ENCODE measurements at regions not wholly inside any gene's neighbourhood (a gene's known extent, or its start where the extent isn't known, plus 50 kb on each side); places are given as distances from the start of the nearest gene placed in this dataset.

DNA sequence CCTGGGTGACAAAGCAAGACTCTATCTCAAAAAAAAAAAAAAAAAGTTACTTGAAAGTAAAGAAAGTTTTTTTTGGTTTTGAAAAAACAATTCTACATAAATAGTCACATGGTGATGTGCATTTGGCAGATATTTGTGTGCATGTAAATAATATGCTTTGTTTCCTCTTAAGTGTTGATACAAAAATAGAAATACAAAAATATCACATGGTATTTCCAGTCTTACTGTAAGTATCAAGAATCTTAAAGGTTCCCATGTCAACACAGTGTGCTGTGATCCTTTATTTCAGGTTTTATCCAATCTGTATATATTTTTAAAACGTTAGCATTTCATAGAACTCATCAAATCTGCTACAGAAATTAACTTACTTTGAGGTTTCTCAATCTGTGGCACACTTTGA lies 521.9 kb downstream of the TLE4 start:
- no peak for TF ChIP-seq TAF1 (IDR thresholded peaks at IDR 0.05; ENCODE audit: borderline replicate concordance, insufficient read depth, low read length)
- TF ChIP-seq FOXP2 (optimal IDR thresholded peaks at IDR 0.05; ENCODE audit: borderline replicate concordance, extremely low read depth, extremely low read length, insufficient read depth): no peak
- TF ChIP-seq REST (IDR thresholded peaks at IDR 0.05; ENCODE audit: insufficient read depth in 1 of 2, low read depth in 2 of 2, low read length in 2 of 2): no peak
- no peak for TF ChIP-seq POLR2AphosphoS5 (IDR thresholded peaks at IDR 0.05; ENCODE audit: low read depth, low read length)
- TF ChIP-seq SIN3A (IDR thresholded peaks at IDR 0.05; ENCODE audit: borderline replicate concordance, insufficient read depth, low read length): no peak

- TF ChIP-seq FOXP2 (optimal IDR thresholded peaks at IDR 0.05; ENCODE audit: borderline replicate concordance, extremely low read depth, extremely low read length, insufficient read depth): no peak
- TF ChIP-seq TAF1 (IDR thresholded peaks at IDR 0.05; ENCODE audit: borderline replicate concordance, insufficient read depth, low read length): no peak
- no peak for TF ChIP-seq REST (IDR thresholded peaks at IDR 0.05; ENCODE audit: insufficient read depth in 1 of 2, low read depth in 2 of 2, low read length in 2 of 2)
- TF ChIP-seq POLR2AphosphoS5 (IDR thresholded peaks at IDR 0.05; ENCODE audit: low read depth, low read length): no peak
- no peak for TF ChIP-seq SIN3A (IDR thresholded peaks at IDR 0.05; ENCODE audit: borderline replicate concordance, insufficient read depth, low read length)
Observed at GRCh38 chr9:80091526-80091925, 519.8 kb downstream of the TLE4 start.

GRCh38 chr9:80090317-80090716 lies 518.6 kb downstream of the TLE4 start:
- TF ChIP-seq REST (IDR thresholded peaks at IDR 0.05; ENCODE audit: insufficient read depth in 1 of 2, low read depth in 2 of 2, low read length in 2 of 2) (no peak), POLR2AphosphoS5 (IDR thresholded peaks at IDR 0.05; ENCODE audit: low read depth, low read length) (no peak), SIN3A (IDR thresholded peaks at IDR 0.05; ENCODE audit: borderline replicate concordance, insufficient read depth, low read length) (no peak), FOXP2 (optimal IDR thresholded peaks at IDR 0.05; ENCODE audit: borderline replicate concordance, extremely low read depth, extremely low read length, insufficient read depth) (no peak), TAF1 (IDR thresholded peaks at IDR 0.05; ENCODE audit: borderline replicate concordance, insufficient read depth, low read length) (no peak)

DNA sequence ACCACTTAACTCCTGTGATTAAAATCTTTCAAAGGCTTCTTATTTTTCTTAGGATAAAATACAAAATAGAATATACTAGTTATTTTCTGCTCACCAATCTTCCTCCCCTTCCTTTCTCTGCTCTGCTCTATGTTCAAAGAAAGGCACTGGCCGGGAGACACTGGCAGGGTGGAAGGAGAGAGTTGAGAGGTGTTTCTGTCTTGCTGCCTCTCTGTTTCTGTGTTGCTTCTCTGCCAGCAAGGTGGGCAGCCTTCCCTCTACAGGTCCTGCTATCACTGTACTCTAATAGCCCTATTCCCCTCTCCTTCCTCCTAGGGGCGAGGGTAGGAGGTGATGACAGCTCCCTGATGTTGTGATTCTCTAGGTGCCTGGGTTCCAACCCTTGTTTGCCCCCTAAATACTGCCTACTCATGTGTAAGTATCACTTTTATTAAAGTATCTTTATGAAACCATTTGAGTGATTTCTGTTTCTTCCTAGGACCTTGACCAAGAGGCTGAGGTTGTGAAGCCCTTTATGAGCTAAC lies 515.1 kb downstream of the TLE4 start:
- TF ChIP-seq SIN3A (IDR thresholded peaks at IDR 0.05; ENCODE audit: borderline replicate concordance, insufficient read depth, low read length) (no peak), REST (IDR thresholded peaks at IDR 0.05; ENCODE audit: insufficient read depth in 1 of 2, low read depth in 2 of 2, low read length in 2 of 2) (no peak), FOXP2 (optimal IDR thresholded peaks at IDR 0.05; ENCODE audit: borderline replicate concordance, extremely low read depth, extremely low read length, insufficient read depth) (no peak), TAF1 (IDR thresholded peaks at IDR 0.05; ENCODE audit: borderline replicate concordance, insufficient read depth, low read length) (no peak), POLR2AphosphoS5 (IDR thresholded peaks at IDR 0.05; ENCODE audit: low read depth, low read length) (no peak)

DNA sequence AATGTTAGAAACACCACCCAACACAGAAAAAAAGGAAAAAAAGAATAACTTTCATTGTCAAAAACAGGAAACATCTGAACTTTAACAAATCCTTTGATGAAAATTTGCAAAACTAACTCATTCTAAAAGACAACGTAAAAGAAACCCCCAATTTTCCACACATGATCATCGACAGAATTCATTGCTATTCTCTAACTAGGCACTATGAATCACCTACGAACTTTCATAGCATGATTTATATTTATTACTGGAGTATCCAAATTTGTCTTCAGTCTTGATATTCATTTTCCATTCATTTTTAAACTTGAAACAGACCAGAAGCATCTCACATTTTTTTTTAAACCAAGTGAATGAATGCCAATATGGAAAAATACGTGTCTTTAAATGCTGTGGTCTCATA lies 514.6 kb downstream of the TLE4 start:
- TF ChIP-seq TAF1 (IDR thresholded peaks at IDR 0.05; ENCODE audit: borderline replicate concordance, insufficient read depth, low read length): no peak
- TF ChIP-seq SIN3A (IDR thresholded peaks at IDR 0.05; ENCODE audit: borderline replicate concordance, insufficient read depth, low read length): no peak
- no peak for TF ChIP-seq FOXP2 (optimal IDR thresholded peaks at IDR 0.05; ENCODE audit: borderline replicate concordance, extremely low read depth, extremely low read length, insufficient read depth)
- no peak for TF ChIP-seq POLR2AphosphoS5 (IDR thresholded peaks at IDR 0.05; ENCODE audit: low read depth, low read length)
- TF ChIP-seq REST (IDR thresholded peaks at IDR 0.05; ENCODE audit: insufficient read depth in 1 of 2, low read depth in 2 of 2, low read length in 2 of 2): no peak
